GM23248 (cell line): ENCODE measurements at regions not wholly inside any gene's neighbourhood (a gene's known extent, or its start where the extent isn't known, plus 50 kb on each side); places are given as distances from the start of the nearest gene placed in this dataset.

Experiments
- EZH2 ChIP-seq: fragments of 200-600 bp; sonication (generic); IDR thresholded peaks from 2 replicates; pipeline ENCODE4 v1.6.1; 2018; ENCODE audit warnings: antibody characterized with exemption, mild to moderate bottlenecking; ENCODE audit not compliant: insufficient read depth, poor library complexity, severe bottlenecking
- EZH2phosphoT487 ChIP-seq: fragments of 200-600 bp; sonication (generic); IDR thresholded peaks from 2 replicates; pipeline ENCODE4 v1.6.1; 2018; ENCODE audit warnings: antibody characterized with exemption, moderate library complexity, mild to moderate bottlenecking, low read depth; ENCODE audit not compliant: insufficient read depth

DNA sequence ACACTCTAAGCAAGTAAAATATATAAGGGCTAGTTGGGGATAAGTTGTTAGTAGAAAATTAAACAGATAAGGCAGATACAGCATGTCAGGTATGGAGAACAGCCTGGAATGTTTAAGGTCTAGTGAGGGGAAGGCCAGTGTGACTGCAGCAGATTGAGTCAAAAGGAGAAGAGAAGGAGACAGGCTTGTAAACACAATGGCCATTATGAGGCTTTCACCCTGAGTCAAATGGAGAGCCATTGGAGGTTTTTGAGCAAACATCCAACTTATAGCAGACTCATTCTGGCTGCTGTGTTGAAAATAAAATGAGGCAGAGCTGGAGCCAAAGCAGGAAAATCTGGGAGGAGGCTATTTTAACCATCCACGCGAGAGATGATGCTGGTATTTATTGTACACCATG, 142.0 kb downstream of the DUSP6 start:
- TF ChIP-seq EZH2phosphoT487 (no peak), EZH2 (no peak)
